GM12865 (cell line): ENCODE measurements at regions not wholly inside any gene's neighbourhood (a gene's known extent, or its start where the extent isn't known, plus 50 kb on each side); places are given as distances from the start of the nearest gene placed in this dataset.

Source experiments
- DNase-seq: peaks from one replicate; pipeline ENCODE4 v3.0.0; 2010; ENCODE audit warnings: low read depth
- H3K4me3 ChIP-seq: 2 replicates; pipeline ENCODE4 v1.5.1; 2011; ENCODE audit warnings: mild to moderate bottlenecking, low read depth, low read length, control low read depth
- TF ChIP-seq, protein P1 (sequence below): IDR thresholded peaks from 2 replicates; pipeline ENCODE4 v1.5.1; 2011; ENCODE audit warnings: low read length, control low read depth, low read depth, inconsistent platforms; ENCODE audit not compliant: insufficient read depth; ENCODE audit errors: missing control alignments

DNA sequence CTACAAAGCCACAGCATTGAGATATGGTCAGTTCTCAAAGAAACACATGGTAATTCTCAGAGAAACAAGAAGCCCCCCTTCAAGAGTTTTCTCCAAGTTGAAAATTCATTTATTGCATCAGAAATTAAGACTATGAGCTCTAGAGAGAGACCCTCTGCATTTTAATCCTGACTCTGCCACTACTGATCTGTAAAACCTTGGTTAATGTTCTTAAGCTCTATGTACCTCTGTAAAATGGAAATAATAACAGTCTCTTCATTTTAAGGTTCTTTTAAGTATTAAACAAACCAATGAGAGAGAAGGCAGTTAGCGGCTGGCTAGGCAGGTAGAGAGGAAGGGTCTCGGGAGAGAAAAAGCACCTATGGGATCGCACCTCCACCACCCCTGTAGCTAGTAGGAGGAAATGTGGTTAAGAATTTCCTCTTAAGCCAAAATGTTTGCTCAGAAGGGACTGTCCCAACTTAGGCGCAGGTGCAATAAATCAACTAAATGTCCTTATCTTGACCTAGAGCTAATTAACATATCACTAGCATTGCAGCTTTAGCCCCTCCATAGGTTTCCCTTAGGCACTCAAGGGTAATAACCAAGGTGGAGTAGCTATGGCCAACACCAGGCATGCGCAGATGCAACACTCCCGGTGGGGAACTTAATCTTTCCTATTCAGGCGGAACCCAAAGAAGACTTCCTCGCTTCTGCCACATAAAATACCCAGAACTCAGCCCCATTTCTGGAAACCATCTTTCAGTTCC is 1685.4 kb downstream of the MRPL39 start:
- H3K4me3 ChIP-seq, result no peak overlapping the region
- TF ChIP-seq, protein P1, sequence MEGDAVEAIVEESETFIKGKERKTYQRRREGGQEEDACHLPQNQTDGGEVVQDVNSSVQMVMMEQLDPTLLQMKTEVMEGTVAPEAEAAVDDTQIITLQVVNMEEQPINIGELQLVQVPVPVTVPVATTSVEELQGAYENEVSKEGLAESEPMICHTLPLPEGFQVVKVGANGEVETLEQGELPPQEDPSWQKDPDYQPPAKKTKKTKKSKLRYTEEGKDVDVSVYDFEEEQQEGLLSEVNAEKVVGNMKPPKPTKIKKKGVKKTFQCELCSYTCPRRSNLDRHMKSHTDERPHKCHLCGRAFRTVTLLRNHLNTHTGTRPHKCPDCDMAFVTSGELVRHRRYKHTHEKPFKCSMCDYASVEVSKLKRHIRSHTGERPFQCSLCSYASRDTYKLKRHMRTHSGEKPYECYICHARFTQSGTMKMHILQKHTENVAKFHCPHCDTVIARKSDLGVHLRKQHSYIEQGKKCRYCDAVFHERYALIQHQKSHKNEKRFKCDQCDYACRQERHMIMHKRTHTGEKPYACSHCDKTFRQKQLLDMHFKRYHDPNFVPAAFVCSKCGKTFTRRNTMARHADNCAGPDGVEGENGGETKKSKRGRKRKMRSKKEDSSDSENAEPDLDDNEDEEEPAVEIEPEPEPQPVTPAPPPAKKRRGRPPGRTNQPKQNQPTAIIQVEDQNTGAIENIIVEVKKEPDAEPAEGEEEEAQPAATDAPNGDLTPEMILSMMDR, result no peak
- DNase-seq, result no peak

DNA sequence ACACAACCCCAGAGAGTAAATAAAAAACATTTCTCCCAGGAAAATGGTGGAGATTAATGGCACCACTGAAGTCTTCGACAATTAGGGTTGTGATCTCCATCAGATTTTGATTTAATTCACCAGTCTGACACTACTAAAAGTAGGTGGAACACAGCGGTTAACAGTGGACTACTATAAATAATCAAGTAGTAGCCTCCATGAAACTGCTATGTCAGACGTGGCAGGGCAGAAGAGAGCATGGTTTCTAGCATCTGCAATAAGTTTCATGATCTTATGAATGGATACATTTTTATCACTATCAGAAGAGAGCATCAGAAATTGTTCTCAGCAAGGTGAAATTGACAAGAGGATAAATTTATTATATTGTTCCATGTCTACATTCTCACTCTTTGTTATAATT is 1706.6 kb downstream of the MRPL39 start:
- TF ChIP-seq, protein P1, result no peak
- no peak overlapping the region for H3K4me3 ChIP-seq
- no peak for DNase-seq

DNA sequence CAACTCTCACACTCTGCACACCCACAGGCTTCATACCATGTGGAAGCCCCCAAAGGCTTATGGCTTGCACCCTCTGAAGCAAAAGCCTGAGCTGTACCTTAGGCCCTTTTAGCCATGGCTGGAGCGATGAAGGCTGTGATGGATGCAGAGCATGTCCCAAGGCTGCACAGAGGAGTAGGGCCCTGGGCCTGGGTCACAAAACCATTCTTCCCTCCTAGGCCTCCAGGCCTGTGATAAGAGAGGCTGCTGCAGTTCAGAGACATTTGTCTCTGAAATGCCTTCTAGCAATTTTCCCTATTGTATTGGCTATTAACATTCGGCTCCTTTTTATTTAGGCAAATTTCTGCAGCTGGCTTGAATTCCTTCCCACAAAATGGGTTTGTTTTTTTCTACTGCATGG is 1707.7 kb downstream of the MRPL39 start:
- no peak overlapping the region for H3K4me3 ChIP-seq
- TF ChIP-seq, protein P1, result no peak
- no peak for DNase-seq

DNA sequence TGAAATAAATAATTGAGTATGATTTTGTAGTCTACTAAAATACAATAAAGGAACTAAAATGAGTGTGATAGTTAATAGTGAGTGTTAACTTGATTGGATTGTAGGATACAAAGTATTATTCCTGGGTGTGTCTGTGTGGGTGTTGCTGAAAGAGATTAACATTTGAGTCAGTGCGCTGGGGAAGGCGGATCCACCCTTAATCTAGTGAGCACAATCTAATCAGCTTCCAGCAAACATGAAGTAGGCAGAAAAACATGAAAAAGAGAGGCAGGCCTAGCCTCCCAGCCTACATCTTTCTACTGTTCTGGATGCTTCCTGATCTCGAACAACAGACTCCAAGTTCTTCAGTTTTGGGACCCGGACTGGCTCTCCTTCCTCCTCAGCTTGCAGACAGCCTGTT is 1716.6 kb downstream of the MRPL39 start:
- no peak for DNase-seq
- TF ChIP-seq, protein P1, result no peak
- H3K4me3 ChIP-seq, result no peak overlapping the region

DNA sequence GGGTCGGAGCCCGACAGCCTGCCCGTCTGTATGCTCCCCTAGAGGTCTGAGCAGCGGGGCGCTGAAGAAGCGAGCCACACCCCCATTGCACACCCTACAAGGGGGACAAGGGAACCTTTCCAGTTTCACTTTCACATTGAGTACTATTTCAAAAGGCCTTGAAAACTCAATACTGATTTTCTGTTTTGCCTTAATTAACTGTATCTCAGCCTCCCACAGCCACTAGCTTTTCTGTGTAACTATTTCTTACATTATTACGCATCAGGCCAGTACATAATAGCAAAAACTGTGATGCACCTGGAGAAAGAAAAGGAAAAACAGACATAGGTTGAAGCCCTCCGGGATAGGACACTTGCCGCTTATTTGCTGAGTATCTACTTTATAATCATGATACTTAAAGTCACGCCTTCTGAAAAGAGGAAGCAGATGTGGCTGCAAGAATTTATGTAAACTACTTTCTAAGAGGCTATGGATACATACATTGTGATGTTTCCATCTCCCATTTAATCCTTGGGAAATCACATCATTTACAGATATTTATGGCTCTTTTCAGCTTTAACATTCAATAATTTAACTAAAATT is 1719.5 kb downstream of the MRPL39 start:
- TF ChIP-seq, protein P1, result no peak
- DNase-seq, result peak; percentile 30
- H3K4me3 ChIP-seq, result peak overlapping the region; percentile 13

DNA sequence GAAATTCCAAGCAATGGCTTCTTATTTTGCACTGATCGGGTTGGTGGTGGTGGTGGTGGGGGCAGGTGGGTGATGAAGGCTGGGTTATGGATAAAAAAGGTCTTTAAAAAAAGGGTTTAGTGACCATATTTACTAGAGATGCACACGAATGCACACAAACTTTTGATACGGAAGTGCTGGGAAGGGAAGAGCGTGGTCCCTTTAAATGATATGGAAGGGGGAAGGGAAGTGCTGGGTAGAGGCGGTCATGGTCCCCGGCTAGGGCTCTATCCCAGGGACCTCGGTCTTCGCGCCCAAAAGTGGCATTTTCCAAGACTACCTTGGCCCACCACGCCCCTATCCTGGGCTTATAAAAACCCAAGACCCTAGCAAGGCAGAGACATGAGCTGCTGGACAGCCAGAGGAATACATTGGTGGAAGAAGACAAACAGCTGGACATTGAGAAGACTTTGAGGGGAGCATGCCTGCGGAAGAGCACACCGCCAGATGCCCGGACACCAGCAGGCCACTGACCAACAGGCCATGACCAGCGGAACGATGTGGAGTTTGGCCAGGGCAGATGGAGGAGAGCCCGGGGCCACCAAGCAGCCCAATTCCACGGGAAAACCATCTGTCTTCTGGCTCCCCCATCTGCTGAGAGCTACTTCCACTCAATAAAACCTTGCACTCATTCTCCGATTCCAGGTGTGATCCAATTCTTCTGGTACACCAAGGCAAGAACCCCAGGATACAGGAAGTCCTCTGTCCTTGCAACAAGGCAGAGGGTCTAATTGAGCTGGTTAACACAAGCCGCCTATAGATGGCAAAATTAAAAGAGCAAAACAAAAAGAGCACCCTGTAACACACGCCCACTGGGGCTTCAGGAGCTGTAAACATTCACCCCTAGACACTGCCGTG is 1720.2 kb downstream of the MRPL39 start:
- DNase-seq, result no peak
- H3K4me3 ChIP-seq, result no peak overlapping the region
- TF ChIP-seq, protein P1, result no peak
